HS-5 (cell line): ENCODE measurements at regions not wholly inside any gene's neighbourhood (a gene's known extent, or its start where the extent isn't known, plus 50 kb on each side); places are given as distances from the start of the nearest gene placed in this dataset.
A peak's percentile ranks its signal among the peaks of the same experiment; 100 is the strongest.

Experiments
- DNase-seq: peaks from one replicate; pipeline ENCODE4 v3.0.0-alpha.2; 2012; ENCODE audit warnings: low read depth

- no peak for DNase-seq
Observed at GRCh38 chrX:42946544-42947194, 168.7 kb upstream of the PPP1R2C start.

- DNase-seq: no peak
Observed at GRCh38 chrX:42948723-42949657, 171.0 kb upstream of the PPP1R2C start.

- no peak for DNase-seq
Observed at GRCh38 chrX:42951747-42952146, 173.8 kb upstream of the PPP1R2C start.

- no peak for DNase-seq
Observed at GRCh38 chrX:42952621-42953020, 174.7 kb upstream of the PPP1R2C start.

GRCh38 chrX:42954880-42955279 lies 176.9 kb upstream of the PPP1R2C start:
- DNase-seq: no peak

- DNase-seq: no peak
Observed at GRCh38 chrX:42955349-42955748, 177.4 kb upstream of the PPP1R2C start.

GRCh38 chrX:42967681-42968300 lies 189.8 kb upstream of the PPP1R2C start:
- no peak for DNase-seq

- DNase-seq: no peak
Observed at GRCh38 chrX:42973321-42973720, 195.4 kb upstream of the PPP1R2C start.

GRCh38 chrX:42975906-42976305 lies 197.9 kb upstream of the PPP1R2C start:
- DNase-seq: no peak

GRCh38 chrX:42976746-42977366 lies 198.9 kb upstream of the PPP1R2C start:
- DNase-seq: no peak

GRCh38 chrX:42978655-42979379 lies 200.9 kb upstream of the PPP1R2C start:
- DNase-seq: no peak

GRCh38 chrX:42988700-42989099 lies 210.7 kb upstream of the PPP1R2C start:
- DNase-seq: no peak

GRCh38 chrX:42992199-42992943 lies 214.4 kb upstream of the PPP1R2C start:
- peak; percentile 14 for DNase-seq

- DNase-seq: no peak
Observed at GRCh38 chrX:42996861-42997260, 218.9 kb upstream of the PPP1R2C start.

- no peak for DNase-seq
Observed at GRCh38 chrX:43000121-43000520, 222.2 kb upstream of the PPP1R2C start.

GRCh38 chrX:43002526-43003203 lies 224.7 kb upstream of the PPP1R2C start:
- DNase-seq: no peak

GRCh38 chrX:43003204-43003565 lies 225.2 kb upstream of the PPP1R2C start:
- no peak for DNase-seq

- no peak for DNase-seq
Observed at GRCh38 chrX:43003939-43004338, 226.0 kb upstream of the PPP1R2C start.

GRCh38 chrX:43005561-43005960 lies 227.6 kb upstream of the PPP1R2C start:
- no peak for DNase-seq

GRCh38 chrX:43008356-43008755 lies 230.4 kb upstream of the PPP1R2C start:
- no peak for DNase-seq

GRCh38 chrX:43016021-43016420 lies 238.1 kb upstream of the PPP1R2C start:
- DNase-seq: no peak
